Activated effector memory CD4-positive, alpha-beta T cell treated with anti-CD3 and anti-CD28 coated beads, Interleukin-2, amount 50 U/mL, for 16 hours (primary cell): ENCODE measurements at regions not wholly inside any gene's neighbourhood (a gene's known extent, or its start where the extent isn't known, plus 50 kb on each side); places are given as distances from the start of the nearest gene placed in this dataset.

Experiments
- DNase-seq: peaks from one replicate; pipeline ENCODE4 v3.0.0-alpha.2; 2020

GRCh38 chr16:85971902-85972638 is 73.1 kb downstream of the IRF8 start:
- DNase-seq = no peak

DNA sequence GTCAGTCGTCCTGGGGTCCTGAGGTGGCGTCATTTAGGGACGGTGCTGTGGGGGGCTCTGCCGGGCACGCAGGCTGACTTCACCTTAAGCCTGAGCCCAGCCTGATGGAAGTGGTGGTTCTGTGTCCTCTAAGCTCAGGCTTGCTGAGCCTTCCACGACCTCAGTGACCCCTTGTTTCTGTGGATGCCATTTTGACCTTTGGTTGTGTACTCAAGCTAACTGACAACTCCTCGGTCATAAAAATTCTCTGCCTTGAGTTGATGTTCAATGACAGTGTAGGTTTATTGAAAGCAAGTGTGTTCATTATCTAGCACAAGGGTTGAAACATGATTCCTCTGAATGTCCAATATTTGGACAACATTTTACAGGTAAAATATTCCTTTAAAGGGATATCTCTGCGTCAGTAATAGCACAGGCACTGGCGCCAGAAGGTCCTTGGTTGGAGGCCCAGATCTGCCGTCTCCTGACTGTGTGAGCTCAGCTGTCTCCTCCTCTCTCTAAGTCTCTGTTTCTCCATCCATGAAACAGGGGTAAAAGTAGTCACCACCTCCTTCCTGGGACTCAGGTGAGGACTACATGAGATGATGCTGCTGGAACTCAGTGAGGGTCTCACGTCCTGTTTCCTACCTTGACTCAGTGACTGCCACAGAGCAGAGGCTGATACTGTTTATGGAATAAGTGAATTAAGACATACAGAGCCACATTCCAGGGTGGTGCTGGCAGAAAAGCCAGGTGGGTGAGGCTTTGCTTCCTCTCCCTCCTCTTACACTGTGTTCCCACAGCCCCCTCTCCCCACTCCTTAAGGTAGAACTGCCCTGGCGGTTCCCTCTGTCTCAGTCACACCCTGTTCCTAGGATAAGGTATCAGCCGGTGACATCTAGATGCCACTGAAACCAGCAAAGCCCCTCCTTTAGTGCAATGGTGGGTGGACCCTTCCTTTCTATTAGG is 75.7 kb downstream of the IRF8 start:
- no peak for DNase-seq

GRCh38 chr16:85975451-85975981 is 76.6 kb downstream of the IRF8 start:
- DNase-seq = no peak

GRCh38 chr16:85978291-85978775 is 79.4 kb downstream of the IRF8 start:
- no peak for DNase-seq

GRCh38 chr16:85978976-85979375 is 80.0 kb downstream of the IRF8 start:
- no peak for DNase-seq

DNA sequence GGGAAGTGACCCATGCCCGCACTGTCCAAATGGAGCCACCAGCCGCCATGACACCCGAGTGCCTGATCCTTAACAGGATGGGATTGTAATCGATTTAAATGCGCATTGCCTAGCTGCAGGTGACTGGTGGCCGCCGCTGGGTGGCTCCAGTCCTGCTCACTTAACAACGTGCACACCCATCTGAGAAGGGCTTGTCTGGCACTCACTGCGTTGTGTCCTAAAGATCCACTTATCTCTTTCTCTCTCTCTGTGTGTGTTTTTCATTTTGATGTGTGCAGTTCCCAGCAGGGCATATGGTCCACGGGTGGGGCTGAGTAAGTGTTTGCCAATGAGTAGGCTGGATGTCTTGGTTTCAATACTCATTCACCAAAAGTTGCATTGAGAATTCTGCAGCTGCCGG is 80.6 kb downstream of the IRF8 start:
- no peak for DNase-seq

DNA sequence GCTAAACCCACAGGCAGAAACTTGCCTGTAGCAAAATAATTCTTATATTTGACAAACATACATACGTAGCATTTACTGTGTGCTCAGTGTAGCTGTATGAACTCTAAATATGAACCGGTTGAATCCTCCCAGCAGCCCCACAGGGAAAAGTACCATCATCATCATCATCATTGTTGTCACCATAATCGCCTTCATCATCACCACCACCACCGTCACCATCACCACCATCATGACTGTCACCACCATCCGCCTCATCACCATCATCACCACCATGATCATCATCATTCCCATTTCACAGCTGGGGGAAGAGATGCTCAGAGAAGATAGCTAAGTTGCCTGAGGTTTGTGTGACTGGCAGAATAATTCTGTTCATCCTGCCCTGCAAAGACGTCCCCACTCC is 81.7 kb downstream of the IRF8 start:
- no peak for DNase-seq

DNA sequence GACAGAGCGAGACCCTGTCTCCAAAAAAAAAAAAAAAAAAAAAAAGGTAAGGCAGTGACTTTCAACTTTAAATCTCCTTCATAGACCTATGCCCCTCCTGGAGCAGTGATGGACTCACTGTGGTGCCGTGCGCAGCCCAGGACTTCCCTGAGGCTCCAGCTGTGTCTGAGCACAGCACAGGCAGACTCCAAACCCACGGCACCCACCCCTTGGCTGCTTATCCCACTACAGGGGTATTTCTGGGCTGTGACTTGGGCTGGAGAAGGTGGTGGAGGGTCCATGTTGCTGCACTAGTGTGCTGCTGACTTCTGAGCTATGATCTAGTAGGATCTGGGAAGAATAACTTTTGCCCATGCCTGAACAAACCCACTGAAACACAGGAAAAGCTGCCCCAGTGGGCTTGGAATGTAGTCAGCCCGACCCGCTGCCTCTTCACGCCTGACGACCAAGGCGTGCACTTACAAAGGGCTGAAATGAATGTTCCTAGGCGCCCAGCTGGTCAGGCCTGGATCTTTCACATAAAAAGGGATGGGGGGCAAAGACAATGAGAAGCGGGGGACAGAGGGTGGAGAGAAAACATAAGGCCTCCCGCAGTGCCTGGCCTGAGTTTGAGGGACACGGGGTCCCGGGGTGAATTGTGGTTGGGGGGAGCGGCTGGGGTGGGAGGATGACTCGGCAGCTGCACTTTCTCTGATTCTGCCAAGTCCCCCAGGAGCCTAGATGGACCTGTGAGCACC is 83.0 kb downstream of the IRF8 start:
- DNase-seq = peak; percentile 44

DNA sequence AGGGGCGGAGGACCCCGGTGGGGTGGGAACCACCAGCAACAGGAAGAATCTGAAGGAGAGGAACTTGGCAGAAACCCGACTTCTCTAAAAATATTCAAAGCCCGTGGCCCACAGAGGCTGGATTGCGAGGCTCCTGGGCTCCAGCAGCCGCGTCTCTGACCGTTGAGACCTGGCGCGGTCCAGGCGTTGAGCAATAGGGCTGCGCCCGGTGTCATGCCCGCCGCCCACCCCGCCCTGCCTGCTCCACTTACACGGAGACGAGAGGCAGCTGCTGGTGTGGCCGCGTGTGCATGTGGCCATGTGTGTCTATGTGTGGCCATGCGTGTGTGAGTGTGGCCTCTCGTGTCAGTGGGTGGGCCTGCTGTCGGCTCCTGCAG is 83.6 kb downstream of the IRF8 start:
- no peak for DNase-seq

GRCh38 chr16:85983064-85983463 is 84.1 kb downstream of the IRF8 start:
- no peak for DNase-seq

GRCh38 chr16:85983606-85984230 is 84.8 kb downstream of the IRF8 start:
- peak; percentile 14 for DNase-seq

GRCh38 chr16:85984231-85984880 is 85.4 kb downstream of the IRF8 start:
- peak; percentile 30 for DNase-seq

DNA sequence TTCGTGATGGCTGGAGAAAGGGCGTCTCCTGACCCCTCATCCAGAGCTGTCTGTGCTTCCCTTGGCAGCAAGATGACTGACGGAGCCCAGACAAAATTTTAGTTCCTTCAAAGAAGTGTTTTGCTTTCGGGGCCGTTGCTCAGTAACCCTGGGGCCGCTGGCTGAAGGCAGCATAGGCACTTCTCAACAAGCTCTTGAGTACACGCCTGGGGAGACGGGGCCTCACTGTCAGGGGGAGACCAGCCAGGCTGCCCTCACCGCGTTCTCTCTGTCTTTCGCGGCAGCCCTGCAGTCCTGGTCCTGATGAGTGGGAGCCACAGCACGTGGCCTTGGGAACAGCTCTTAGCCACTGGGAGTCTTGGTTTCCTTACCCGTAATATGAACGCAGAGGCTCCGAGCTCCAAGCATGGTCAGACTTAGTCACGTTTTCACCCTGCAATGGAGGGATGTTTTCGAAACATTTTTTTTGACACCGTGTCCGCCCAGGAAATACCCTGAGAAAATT is 86.0 kb downstream of the IRF8 start:
- no peak for DNase-seq

- peak; percentile 74 for DNase-seq
Measured at GRCh38 chr16:85986931-85987749, 88.2 kb downstream of the IRF8 start.

- DNase-seq = no peak
Measured at GRCh38 chr16:85987750-85988078, 88.8 kb downstream of the IRF8 start.

DNA sequence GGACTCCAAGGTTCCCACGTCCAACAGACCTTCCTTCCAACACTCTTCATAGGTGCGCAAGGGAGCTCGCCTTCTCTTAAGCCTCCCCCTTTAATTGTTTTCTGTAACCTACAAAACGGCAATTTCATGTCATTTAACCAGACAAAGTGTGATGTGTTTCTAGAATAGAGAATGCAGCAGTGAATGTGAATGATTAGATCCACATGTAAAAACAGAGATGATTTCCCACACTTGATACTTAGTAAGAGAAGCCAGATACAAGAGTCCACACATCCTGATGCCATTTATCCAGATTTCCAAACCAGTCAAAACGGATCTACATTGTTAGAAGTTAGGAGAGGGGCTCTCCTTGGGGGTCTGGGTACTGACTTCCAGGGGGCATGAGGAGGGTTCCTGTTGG is 89.3 kb downstream of the IRF8 start:
- no peak for DNase-seq

DNA sequence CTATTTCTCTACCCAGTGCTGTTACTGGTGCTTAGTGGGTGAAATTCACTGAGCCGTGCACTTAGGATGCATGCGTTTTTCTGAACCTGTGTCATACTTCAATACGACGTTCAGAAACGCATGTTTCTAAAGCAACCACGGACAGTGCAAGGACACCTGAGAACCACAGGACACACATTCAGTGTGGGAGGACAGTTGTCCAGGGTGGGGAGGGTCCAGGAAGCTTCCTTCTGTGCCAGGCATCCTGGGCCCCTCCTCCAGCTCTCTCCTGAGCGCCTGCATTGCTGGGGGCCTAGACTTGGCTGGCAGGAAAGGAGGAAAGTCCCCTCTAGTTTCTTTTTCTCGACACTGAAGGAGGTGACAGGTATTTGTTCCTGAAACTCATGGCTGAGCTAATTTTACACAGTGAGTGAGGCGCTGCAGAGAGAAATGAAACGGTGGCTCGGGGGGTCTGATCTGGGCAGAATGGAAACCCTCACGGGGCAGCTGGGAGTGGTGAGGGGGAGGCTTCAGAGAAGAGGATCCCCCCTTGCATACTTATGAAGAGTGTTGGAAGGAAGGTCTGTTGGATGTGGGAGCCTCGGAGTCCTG is 89.9 kb downstream of the IRF8 start:
- no peak for DNase-seq

- DNase-seq = no peak
Measured at GRCh38 chr16:85989376-85989775, 90.4 kb downstream of the IRF8 start.

DNA sequence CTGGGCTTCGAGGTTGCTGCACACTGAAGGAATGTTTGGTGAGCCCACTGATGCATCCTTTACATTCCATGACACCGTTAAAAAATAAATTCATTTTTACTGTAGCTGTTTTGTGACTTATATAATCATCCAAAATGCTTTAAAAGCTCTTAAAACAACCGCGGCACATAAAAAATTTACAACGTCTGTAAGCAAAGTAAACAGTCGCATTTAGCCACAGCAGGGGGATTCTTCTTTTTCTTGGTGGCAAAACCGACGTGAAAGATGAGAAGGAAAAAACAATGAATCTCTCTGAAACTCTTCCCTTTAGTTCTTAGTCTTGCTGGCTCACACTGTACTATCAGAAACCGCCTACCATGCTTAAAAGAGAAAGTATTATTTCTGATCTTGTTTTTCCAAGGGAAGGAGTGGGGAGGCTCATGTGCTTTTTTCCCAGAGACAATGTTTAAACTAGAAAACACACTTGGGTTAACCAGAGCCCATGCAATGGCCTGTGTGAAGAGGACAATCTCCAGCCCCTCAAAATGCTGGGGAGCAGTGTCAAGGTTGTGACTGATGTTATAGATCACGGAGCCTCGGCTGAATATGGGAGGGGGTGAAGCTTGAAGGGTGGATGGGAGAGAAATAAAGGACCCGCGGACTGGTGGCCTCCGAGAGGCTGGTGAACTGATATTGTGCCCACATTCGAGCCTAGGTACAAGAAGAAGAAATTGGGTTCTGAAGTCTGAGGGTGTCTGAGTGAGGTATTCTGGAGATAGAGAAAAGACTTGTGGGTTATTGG is 91.1 kb downstream of the IRF8 start:
- DNase-seq = no peak

DNA sequence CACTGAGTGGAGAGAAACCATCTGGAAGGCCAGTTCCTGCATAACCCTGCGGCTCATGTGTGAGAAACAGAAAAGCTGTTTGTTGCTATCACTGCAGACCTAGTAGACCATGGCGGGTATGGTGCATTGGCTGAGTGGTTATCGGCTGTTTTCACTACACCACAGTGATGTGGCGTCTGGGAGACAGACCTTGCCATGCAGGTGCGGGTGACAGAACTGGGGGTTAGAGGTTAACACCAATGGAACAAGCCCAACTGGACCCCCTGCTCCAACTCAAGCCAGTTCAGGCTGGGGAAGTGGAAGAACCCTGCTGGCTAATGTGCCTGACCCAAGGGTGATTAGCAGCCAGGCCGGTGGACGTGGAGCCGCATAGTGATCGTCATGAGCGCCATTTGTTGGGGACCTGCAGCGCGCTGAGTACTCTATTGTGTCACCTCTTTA is 91.9 kb downstream of the IRF8 start:
- DNase-seq = no peak
